Liver (tissue), 8 donors: ENCODE measurements at regions not wholly inside any gene's neighbourhood (a gene's known extent, or its start where the extent isn't known, plus 50 kb on each side); places are given as distances from the start of the nearest gene placed in this dataset.

Source experiments
- DNase-seq: peaks from one replicate; pipeline ENCODE4 v3.0.0-alpha.2; 2017; ENCODE audit warnings: low spot score
- H3K27ac ChIP-seq, 2 donors: one replicate each; pipeline ENCODE4 v1.7.0; 2013; ENCODE audit warnings: inconsistent platforms in 2 of 2, low read length in 2 of 2, control low read depth in 1 of 2, low read depth in 1 of 2, mild to moderate bottlenecking in 1 of 2
- H3K27me3 ChIP-seq, 4 donors: one replicate each; pipeline versions ENCODE4 v1.6.1 to v1.7.0; 2013; ENCODE audit warnings: low read length in 3 of 4, inconsistent platforms in 1 of 4, mild to moderate bottlenecking in 1 of 4, moderate library complexity in 1 of 4; ENCODE audit not compliant: control insufficient read depth in 4 of 4, insufficient read depth in 4 of 4
- H3K36me3 ChIP-seq, 4 donors: one replicate each; pipeline versions ENCODE4 v1.6.1 to v1.7.0; 2013; ENCODE audit warnings: low read length in 3 of 4, mild to moderate bottlenecking in 3 of 4, low read depth in 1 of 4, moderate library complexity in 1 of 4; ENCODE audit not compliant: control insufficient read depth in 4 of 4, insufficient read depth in 3 of 4
- H3K4me1 ChIP-seq, 4 donors: one replicate each; pipeline versions ENCODE4 v1.6.1 to v1.7.0; 2013; ENCODE audit warnings: low read length in 3 of 4, mild to moderate bottlenecking in 3 of 4, moderate library complexity in 1 of 4; ENCODE audit not compliant: control insufficient read depth in 4 of 4, insufficient read depth in 4 of 4
- H3K4me3 ChIP-seq, 3 donors: one replicate each; pipeline versions ENCODE4 v1.6.1 to v1.7.0; 2013; ENCODE audit warnings: low read length in 3 of 3, control low read depth in 1 of 3, low read depth in 1 of 3, mild to moderate bottlenecking in 1 of 3
- H3K9ac ChIP-seq, 2 donors: one replicate each; pipeline ENCODE4 v1.7.0; 2013; ENCODE audit warnings: low read length in 2 of 2, mild to moderate bottlenecking in 2 of 2, moderate library complexity in 2 of 2, control low read depth in 1 of 2, low read depth in 1 of 2
- H3K9me3 ChIP-seq, 4 donors: one replicate each; pipeline versions ENCODE4 v1.6.1 to v1.7.0; 2013; ENCODE audit warnings: low read length in 3 of 4; ENCODE audit not compliant: control insufficient read depth in 4 of 4
- EGR1 ChIP-seq, 2 donors: IDR thresholded peaks; 2 replicates each; pipeline ENCODE4 v1.6.1; 2016 to 2018; ENCODE audit warnings: antibody characterized with exemption in 2 of 2, low read depth in 2 of 2
- FOXA1 ChIP-seq: IDR thresholded peaks from 2 replicates; pipeline ENCODE4 v1.6.1; 2016; ENCODE audit warnings: antibody characterized with exemption
- FOXA2 ChIP-seq: IDR thresholded peaks from 2 replicates; pipeline ENCODE4 v1.6.1; 2016; ENCODE audit warnings: antibody characterized with exemption
- GABPA ChIP-seq, 2 donors: IDR thresholded peaks in 1 of 2; conservative IDR thresholded peaks in 1 of 2; 2 replicates each; pipeline ENCODE4 v1.6.1; 2016; ENCODE audit warnings: antibody characterized with exemption in 2 of 2, mild to moderate bottlenecking in 1 of 2, moderate library complexity in 1 of 2
- HNF4A ChIP-seq, 2 donors: conservative IDR thresholded peaks; 2 replicates each; pipeline ENCODE4 v1.6.1; 2016; ENCODE audit warnings: antibody characterized with exemption in 2 of 2, mild to moderate bottlenecking in 2 of 2
- HNF4G ChIP-seq: IDR thresholded peaks from 2 replicates; pipeline ENCODE4 v1.6.1; 2016; ENCODE audit warnings: antibody characterized with exemption
- JUND ChIP-seq, 2 donors: IDR thresholded peaks; 2 replicates each; pipeline ENCODE4 v1.6.1; 2016; ENCODE audit warnings: antibody characterized with exemption in 2 of 2
- NR2F2 ChIP-seq: IDR thresholded peaks from 2 replicates; pipeline ENCODE4 v1.6.1; 2016; ENCODE audit warnings: antibody characterized with exemption
- RAD21 ChIP-seq, 2 donors: IDR thresholded peaks; 2 replicates each; pipeline ENCODE4 v1.6.1; 2016; ENCODE audit warnings: antibody characterized with exemption in 2 of 2, mild to moderate bottlenecking in 2 of 2
- RXRA ChIP-seq, 2 donors: IDR thresholded peaks; 2 replicates each; pipeline ENCODE4 v1.6.1; 2017 to 2018; ENCODE audit warnings: antibody characterized with exemption in 2 of 2, mild to moderate bottlenecking in 1 of 2
- SP1 ChIP-seq: IDR thresholded peaks from 2 replicates; pipeline ENCODE4 v1.6.1; 2018; ENCODE audit warnings: antibody characterized with exemption, mild to moderate bottlenecking
- TAF1 ChIP-seq: conservative IDR thresholded peaks from 2 replicates; pipeline ENCODE4 v1.6.1; 2016; ENCODE audit warnings: antibody characterized with exemption, mild to moderate bottlenecking
- YY1 ChIP-seq: IDR thresholded peaks from 2 replicates; pipeline ENCODE4 v1.6.1; 2016; ENCODE audit warnings: antibody characterized with exemption, mild to moderate bottlenecking
- WGBS: extraction: QIAGEN DNeasy Blood & Tissue Kit; methylation state at CpG from one replicate; pipeline ENCODE4 v1.1.7; 2013; 5-methylcytosine and 5-hydroxymethylcytosine counted together
- TF ChIP-seq, protein P1 (sequence below): fragments of 150-350 bp; IDR thresholded peaks from 2 replicates; pipeline ENCODE4 v1.5.1; 2017; ENCODE audit warnings: improper control_type of control experiment, low read depth, low read length; ENCODE audit not compliant: missing input control
- TF ChIP-seq, protein P2 (sequence below): IDR thresholded peaks from 2 replicates; pipeline ENCODE4 v1.6.1; 2016; ENCODE audit warnings: antibody characterized with exemption
- TF ChIP-seq, protein P3 (sequence below): IDR thresholded peaks from 2 replicates; pipeline ENCODE4 v1.6.1; 2016; ENCODE audit warnings: antibody characterized with exemption
- TF ChIP-seq, protein P4 (sequence below): IDR thresholded peaks from 2 replicates; pipeline ENCODE4 v1.6.1; 2016; ENCODE audit warnings: antibody characterized with exemption
- TF ChIP-seq, protein P5 (sequence below): IDR thresholded peaks from 2 replicates; pipeline ENCODE4 v1.6.1; 2016; ENCODE audit warnings: antibody characterized with exemption, mild to moderate bottlenecking
- donor health status: healthy.
- donor health status: healthy.
- donor health status: healthy.
- donor health status: healthy.
- donor health status: healthy.

DNA sequence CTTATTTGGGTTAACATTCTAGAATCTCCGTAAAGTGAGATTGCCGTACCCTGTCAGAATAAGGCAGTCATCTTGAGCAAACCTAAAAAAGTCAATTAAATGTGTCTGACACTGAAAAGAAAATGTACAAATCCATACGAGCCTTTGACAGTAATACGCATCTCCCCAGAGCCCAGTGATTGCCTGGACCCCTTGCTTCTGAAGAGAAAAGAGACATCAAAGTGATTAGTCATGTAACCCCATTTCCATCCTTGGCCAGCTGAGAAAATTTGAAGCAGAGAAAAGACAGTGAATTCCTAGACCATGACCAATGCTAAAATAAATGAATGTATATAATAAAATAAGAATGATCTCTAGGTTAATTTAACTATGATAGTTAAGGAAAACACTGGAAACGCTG, 1499.4 kb downstream of the SUCLG1 start:
- Histone ChIP-seq H3K9me3 (no peaks in the 10 kb centered on the region), H3K27me3 (no peaks in the 10 kb centered on the region), H3K9ac (no peak overlapping the region), H3K27ac (no peak overlapping the region), H3K36me3 (no peaks in the 10 kb centered on the region), H3K4me1 (no peaks in the 10 kb centered on the region), H3K4me3 (no peak overlapping the region)
- no peak for DNase-seq
- WGBS: 84% methylated on average over 5 of the region's 5 CpGs
- TF ChIP-seq NR2F2 (no peak), YY1 (no peak), HNF4A (conservative IDR thresholded peaks at IDR 0.05) (no peak), FOXA2 (no peak), FOXA1 (no peak), GABPA (IDR thresholded peaks at IDR 0.05 in 1 of 2, conservative IDR thresholded peaks at IDR 0.05 in 1 of 2) (no peak), SP1 (no peak), HNF4G (no peak), EGR1 (IDR thresholded peaks at IDR 0.05; ENCODE audit: low read depth in 2 of 2) (no peak), RAD21 (IDR thresholded peaks at IDR 0.05) (no peak), TAF1 (no peak), JUND (IDR thresholded peaks at IDR 0.05) (no peak), RXRA (IDR thresholded peaks at IDR 0.05) (no peak)
- TF ChIP-seq, protein P1, sequence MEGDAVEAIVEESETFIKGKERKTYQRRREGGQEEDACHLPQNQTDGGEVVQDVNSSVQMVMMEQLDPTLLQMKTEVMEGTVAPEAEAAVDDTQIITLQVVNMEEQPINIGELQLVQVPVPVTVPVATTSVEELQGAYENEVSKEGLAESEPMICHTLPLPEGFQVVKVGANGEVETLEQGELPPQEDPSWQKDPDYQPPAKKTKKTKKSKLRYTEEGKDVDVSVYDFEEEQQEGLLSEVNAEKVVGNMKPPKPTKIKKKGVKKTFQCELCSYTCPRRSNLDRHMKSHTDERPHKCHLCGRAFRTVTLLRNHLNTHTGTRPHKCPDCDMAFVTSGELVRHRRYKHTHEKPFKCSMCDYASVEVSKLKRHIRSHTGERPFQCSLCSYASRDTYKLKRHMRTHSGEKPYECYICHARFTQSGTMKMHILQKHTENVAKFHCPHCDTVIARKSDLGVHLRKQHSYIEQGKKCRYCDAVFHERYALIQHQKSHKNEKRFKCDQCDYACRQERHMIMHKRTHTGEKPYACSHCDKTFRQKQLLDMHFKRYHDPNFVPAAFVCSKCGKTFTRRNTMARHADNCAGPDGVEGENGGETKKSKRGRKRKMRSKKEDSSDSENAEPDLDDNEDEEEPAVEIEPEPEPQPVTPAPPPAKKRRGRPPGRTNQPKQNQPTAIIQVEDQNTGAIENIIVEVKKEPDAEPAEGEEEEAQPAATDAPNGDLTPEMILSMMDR: no peak
- TF ChIP-seq, protein P2, sequence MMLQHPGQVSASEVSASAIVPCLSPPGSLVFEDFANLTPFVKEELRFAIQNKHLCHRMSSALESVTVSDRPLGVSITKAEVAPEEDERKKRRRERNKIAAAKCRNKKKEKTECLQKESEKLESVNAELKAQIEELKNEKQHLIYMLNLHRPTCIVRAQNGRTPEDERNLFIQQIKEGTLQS: no peak
- TF ChIP-seq, protein P3, sequence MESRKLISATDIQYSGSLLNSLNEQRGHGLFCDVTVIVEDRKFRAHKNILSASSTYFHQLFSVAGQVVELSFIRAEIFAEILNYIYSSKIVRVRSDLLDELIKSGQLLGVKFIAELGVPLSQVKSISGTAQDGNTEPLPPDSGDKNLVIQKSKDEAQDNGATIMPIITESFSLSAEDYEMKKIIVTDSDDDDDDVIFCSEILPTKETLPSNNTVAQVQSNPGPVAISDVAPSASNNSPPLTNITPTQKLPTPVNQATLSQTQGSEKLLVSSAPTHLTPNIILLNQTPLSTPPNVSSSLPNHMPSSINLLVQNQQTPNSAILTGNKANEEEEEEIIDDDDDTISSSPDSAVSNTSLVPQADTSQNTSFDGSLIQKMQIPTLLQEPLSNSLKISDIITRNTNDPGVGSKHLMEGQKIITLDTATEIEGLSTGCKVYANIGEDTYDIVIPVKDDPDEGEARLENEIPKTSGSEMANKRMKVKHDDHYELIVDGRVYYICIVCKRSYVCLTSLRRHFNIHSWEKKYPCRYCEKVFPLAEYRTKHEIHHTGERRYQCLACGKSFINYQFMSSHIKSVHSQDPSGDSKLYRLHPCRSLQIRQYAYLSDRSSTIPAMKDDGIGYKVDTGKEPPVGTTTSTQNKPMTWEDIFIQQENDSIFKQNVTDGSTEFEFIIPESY: no peak
- TF ChIP-seq, protein P4, sequence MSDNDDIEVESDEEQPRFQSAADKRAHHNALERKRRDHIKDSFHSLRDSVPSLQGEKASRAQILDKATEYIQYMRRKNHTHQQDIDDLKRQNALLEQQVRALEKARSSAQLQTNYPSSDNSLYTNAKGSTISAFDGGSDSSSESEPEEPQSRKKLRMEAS: no peak
- TF ChIP-seq, protein P5, sequence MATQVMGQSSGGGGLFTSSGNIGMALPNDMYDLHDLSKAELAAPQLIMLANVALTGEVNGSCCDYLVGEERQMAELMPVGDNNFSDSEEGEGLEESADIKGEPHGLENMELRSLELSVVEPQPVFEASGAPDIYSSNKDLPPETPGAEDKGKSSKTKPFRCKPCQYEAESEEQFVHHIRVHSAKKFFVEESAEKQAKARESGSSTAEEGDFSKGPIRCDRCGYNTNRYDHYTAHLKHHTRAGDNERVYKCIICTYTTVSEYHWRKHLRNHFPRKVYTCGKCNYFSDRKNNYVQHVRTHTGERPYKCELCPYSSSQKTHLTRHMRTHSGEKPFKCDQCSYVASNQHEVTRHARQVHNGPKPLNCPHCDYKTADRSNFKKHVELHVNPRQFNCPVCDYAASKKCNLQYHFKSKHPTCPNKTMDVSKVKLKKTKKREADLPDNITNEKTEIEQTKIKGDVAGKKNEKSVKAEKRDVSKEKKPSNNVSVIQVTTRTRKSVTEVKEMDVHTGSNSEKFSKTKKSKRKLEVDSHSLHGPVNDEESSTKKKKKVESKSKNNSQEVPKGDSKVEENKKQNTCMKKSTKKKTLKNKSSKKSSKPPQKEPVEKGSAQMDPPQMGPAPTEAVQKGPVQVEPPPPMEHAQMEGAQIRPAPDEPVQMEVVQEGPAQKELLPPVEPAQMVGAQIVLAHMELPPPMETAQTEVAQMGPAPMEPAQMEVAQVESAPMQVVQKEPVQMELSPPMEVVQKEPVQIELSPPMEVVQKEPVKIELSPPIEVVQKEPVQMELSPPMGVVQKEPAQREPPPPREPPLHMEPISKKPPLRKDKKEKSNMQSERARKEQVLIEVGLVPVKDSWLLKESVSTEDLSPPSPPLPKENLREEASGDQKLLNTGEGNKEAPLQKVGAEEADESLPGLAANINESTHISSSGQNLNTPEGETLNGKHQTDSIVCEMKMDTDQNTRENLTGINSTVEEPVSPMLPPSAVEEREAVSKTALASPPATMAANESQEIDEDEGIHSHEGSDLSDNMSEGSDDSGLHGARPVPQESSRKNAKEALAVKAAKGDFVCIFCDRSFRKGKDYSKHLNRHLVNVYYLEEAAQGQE: no peak
